DMS153 (cell line): ENCODE measurements at regions not wholly inside any gene's neighbourhood (a gene's known extent, or its start where the extent isn't known, plus 50 kb on each side); places are given as distances from the start of the nearest gene placed in this dataset.

Experiments used
- DNase-seq: peaks from one replicate; lab custom pipeline; 2025; lab: John Stamatoyannopoulos, UW

DNA sequence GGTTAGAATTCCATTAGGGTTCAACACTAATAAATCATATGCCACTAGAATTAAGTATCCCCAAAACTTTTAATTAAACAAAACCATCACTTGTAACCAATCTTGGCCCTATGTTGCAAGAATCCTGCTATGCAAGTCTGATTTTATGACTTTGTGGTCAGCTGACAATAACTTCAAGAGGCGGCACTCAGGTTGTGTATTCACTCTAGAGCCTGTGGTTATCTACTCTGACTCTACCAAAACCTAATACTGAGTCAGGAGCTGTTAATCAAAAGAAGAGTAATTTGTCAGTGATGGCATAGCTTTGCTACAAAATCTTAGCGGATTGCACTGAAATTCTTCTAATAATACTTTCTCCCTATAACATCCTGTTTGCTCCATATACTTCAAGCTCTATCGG lies 253.7 kb downstream of the AASDHPPT start:
- DNase-seq, result no peak

DNA sequence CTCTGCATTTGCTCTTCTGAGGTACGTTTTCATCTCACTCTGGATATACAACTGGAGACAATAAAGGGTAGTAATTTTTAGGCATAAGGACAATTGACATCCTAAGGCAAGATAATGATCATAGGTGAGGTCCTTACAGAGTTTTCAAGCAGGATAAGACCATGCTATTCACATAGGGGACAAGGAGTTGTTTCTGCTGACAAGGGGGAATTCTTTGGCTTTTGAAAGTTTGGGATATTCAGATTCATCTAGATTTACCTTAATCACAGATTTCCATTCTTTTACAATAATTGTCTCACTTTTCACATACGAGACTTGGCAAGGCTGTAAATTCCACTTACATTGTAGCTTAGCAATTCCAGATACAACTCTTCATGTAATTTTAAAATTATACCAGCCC lies 256.2 kb downstream of the AASDHPPT start:
- DNase-seq, result no peak

DNA sequence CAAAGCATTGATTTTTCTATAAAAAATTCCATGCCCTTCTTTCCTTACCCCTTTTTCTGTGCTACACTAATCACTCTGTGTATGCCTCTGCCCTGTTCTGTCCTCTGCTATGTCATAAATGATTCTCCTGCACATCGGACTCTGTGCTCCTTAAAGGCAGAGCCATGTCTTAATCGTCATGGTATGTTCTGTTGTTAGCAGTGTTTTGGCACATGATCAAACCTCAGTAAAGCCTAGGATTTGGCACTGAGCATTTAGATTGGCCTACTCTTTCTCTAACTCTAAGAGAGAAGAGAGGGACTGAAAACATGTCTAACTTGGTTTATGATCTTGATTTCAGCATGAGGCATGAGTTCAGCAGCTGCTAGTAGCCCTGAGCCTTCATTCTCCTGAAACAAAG lies 266.9 kb downstream of the AASDHPPT start:
- DNase-seq, result no peak

DNA sequence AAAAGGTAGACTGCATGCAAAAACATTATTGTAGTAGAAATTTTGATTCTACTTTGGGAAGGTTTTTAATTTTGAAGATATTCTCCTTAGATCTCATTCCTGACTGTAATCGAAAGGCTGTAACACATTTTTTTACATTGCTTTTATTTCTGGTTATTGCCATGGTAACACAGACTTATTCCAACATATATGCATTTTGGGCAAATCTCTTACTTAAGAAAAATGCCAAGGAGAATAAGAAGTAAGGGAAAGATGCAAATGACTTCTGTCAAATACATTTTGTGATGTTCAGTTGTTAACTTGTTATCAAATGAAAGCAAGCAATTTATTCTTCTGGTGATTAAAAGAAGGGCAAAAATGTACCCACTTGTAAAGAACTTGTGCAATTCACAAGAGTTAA lies 267.5 kb downstream of the AASDHPPT start:
- no peak for DNase-seq

DNA sequence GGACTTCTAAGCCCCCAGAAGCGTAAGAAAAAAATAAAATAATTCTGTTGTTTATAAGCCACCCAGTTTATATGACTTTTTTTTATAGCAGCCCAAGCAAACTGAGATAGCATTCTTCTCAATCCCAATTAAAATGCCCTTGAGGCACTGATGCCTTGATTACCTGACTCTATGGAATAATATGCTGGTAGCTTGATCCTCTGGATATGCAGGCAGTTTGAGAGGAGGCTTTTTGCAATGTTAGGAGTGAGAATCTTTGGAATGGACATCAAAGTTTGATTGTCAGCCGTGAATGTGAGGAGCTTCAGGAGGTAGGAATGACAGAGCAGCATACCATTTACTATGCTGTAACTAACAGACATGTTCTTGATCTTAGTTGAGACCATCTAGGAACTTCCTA lies 275.6 kb downstream of the AASDHPPT start:
- DNase-seq, result no peak

DNA sequence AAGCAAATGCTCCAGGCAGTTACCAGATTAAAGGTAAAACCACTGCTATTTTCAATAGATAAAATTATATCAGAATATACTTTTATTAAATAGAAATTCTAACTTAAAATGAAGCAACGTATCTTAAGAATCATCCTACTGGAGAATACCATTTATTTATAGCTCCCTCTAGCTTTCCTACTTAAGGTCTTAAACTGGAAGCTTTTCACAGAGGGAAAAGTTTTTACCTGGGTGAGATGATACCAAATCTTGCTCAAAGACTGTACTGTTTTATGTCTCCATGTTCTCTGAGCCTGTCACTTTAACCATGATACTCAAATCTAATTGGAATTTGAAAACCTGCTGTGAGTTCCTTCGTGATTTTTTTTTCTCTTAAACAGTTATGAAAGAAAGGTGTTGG lies 291.8 kb downstream of the AASDHPPT start:
- DNase-seq, result no peak

DNA sequence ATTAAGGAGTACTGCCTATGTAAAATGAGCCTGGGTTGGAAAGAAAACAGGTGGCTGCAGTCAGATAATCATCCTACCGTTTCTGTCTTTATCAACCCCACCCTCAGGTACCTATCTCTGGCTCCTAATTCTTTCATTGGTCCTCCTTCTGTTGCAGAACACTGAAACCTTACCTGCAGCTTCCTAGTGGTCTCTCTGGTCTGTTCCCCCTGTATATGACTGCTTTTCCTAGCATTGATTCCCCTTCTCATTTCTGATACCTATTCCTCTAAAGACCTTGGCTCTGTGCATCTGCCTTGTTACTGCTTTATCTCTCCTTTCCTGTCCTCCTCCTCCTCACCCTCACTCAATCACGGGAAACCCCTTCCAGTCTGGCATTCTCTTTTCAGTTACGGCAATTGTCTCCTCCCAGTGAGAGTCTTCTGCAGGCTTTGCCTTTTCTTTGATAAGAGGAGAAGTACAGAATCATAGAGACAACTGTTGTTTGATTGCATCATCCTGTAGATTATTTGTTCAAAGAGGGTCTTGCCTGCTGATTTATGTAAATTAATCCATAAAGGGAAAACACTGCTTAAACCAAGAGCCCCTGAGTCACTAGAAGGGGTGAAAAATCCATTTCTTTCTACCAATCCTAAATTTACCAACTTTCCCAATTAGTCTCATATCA lies 301.2 kb downstream of the AASDHPPT start:
- no peak for DNase-seq

DNA sequence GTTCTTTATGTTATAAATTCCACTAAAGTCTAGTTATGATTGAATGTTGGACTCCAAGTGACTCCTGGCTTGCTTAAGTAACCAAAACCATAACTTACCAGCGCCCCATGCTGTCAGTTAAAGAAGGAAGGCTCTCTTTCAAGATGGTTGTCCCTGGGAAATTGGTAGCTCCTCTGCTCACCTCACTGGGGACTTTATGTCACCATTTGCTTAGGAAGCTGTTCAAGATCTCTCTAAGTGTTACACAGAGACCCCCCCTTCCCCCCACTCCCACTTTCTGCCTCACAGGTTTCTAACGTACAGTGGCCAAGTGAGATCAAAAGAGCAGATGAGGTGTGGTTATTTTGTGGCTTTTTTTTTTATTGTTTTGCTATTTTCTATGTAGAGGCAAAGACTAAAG lies 301.8 kb downstream of the AASDHPPT start:
- no peak for DNase-seq

DNA sequence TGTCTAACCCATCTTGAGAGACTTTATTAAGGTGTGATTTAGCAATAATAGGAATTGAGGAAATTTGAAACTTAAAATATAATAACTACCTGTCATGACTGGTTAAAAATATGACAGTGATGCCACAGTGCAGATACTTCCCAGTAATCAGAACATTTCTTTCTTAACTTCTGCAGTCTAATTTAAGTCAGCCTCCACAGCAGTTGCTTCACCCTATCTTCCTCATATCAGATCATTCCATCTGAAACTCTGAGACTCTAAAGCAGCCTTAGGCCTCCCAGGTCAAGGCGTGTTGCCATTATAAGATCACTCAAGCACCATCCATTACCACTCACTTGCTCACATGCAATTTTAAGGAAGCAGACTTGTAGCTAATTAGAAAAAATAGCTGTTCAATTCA lies 302.2 kb downstream of the AASDHPPT start:
- DNase-seq, result no peak

DNA sequence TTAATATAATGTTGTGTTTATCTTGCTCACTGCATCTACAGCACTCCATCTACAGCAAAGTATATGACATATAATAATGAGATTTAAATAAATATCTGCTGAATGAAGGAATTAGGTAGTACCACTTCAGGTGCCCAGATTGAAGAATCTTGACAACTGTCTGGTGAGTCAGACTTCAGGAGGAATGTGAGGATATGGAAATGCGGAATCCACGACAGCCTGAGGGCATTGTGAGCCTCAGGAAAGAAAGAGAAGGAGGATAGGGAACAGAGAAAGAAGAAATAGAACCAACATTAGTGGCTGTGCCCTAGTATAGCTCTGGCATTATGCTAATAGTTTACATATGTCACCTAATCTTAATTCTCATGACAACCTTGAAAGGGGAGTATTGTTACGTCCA lies 304.4 kb downstream of the AASDHPPT start:
- DNase-seq, result no peak

DNA sequence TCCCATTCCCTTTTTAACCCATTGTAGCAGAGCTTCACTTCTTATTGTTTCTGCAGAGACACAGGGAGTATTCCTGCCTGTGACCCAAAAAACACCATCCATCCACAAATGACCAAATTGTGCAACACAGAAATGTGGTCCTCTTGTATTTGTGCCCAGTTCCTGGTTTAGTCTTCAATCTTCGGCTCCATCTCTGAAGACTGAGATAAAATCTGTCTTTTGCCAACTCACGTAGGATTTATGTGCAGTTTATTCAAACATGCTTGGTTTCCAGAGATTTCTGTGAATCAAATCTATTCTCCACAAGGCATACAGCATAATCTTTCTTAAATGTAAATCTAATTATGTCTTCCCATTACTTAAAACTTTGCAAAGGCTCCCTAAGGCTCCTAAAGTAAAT lies 307.0 kb downstream of the AASDHPPT start:
- DNase-seq, result no peak

DNA sequence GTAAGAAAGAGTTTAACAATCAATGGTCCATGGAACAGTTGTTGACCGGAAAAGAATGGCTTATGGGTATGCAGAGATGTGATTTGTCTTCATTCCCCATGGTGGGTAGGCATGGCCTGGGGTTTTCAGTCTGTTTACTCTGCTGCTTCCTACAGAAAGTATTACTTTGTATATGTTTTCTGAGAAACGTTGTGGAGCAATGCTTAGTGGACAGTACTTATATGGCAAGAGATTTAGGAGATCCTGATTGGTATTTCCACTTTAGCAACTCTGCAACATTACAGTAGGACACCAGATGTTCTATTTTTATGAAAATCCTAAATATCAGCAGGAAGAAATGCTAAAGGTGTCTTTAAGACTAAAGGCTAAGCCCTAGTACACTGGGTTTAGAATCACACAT lies 309.1 kb downstream of the AASDHPPT start:
- DNase-seq, result no peak

DNA sequence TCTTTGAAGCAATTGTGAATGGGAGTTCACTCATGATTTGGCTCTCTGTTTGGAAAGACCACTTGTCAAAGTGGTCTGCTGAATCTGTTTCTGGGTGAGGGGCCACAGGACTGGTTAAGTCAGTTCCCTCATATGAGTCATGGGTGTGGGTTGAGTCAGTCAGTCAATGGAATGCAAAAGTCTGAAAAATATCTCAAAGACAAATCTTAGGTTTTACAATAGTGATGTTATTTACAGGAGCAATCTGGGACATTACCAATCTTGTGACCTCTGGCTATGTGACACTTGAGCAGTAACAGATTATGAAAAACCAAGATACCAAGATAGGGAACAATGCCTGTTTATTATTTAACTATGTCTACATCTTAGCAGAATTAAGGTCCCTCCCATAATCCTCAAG lies 311.6 kb downstream of the AASDHPPT start:
- no peak for DNase-seq

DNA sequence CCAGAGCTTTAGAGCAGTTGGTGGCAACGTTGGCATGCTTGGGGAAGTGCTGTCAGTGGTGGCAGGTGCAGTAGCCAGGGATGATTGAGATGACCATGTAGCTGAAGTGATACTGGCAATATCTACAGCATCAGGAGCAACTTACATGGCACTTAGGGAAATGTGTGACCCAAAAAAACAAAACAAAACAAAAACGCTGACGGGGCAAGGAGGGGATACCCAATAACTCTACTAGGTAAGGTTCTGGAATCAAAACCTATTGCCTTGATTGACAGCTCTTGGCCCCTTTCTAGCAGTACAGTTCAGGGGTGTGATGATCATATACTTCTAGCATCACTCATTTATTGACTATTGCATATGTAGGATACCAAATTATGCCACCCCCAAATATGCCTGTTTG lies 312.6 kb downstream of the AASDHPPT start:
- DNase-seq, result no peak

DNA sequence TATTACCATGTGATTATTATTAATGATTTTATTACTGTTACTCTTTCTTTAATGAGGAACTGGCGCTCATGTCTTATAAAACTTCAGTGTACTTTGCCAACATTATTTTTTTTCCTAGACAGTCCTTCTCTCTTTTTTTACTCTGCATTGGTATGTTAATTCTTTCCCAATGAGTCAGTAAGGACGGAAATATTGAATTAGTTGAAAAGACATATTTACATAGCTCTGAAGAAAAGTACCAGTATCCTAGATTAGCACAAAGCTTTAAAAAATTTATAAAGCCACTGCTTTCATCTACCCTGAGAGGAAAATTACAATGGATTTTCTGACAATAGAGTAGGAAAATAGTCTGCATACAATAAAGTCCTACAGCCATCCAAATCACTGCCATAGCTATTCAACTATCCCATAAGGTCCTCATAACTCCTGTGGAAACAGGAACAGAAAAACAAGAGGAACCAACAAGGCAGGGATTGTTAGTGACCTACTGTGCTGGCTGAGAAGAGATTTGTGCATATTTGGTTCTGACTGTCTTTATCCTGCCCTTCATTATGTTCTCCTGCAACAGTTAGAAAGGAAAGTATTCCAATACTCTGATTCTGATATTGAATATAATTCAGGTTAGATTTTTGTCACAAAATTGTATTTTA lies 314.4 kb downstream of the AASDHPPT start:
- DNase-seq, result no peak

DNA sequence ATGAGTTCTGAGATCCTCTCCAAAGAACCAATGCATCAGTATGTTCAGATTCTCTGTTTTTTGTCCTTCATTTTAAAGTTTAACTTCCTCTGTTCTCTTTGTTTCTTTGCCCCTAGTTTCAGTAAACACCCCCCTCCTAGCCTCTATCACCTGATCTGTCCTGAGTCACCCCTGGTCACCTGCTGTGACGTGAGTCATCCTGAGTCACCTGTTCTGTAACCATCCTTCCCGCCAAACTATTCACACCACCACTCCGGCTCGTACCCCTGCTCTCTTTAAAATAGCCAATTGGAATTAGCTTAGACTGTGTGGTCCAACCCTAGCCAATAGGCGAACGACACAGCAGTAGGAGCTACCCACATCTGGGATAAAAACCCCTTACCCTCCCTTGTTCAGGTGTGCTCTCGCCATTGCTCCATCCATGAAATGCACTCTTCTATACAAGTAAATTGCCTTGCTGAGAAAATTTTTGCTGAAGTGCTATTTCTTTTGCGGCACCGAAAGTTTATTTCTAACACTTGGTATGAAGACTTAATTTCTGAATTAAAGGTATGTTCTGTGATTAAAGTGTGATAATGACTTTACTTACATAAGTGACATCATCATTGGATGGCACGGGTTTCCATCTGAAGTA lies 318.4 kb downstream of the AASDHPPT start:
- no peak for DNase-seq

DNA sequence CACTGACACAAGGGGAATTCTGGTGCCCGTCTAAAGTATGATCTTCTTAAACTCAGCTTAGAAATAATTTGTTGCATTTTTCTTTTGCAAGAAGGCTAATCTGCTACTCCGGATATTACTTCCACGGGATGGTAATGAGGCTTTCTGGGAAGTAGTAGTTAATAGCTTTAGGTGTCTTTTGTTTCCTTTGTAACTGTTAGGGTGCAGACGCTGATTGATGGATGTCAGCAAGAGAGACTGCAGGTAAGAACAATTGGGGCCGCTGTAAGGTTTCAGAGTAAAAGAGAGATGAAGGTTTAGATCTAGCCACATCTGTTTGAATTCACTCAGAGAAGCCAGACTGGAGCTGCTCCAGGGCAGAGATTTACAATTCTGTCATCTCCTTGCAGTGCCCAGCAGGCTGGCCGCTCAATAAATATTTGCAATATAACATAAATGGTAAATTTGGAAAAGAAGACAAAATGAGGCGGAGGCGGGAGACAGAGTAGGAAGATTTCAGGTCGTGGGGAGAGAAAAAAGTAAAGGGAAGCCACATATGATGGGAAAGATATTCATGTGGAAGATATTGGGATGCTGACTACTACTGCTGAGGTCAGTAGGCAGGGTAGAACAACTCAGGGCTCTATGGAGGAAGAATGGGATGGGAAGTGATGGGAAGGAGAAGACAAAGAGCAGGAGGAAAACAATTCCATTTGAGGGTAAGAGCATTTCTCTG lies 320.5 kb downstream of the AASDHPPT start:
- no peak for DNase-seq

DNA sequence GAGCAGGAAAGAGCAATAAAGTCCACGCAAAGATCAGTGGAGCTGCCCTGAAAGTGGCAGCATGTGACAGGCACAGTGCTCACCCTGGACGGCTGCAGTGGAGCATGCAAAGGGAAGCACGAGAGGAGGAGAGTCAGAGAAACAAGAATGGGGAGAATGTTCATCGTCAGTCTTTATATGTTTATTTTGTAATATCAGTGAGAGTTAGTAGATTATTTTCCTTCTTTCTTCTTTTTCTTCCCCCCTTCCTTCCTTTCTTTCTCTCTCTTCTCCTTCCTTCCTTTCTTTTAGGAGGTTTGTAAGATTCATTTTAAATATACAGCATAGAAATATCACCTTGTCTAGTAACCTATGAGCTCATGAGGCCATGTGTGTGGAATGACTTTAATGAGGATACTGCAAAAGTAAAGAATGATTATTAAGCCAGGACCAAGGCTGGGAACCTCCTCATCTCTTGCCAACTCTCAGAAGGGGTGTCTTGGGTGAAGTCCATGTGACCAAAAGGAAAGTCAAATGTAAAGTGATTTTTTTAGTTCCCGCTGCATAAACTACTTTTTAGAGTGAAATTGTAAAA lies 321.1 kb downstream of the AASDHPPT start:
- no peak for DNase-seq

DNA sequence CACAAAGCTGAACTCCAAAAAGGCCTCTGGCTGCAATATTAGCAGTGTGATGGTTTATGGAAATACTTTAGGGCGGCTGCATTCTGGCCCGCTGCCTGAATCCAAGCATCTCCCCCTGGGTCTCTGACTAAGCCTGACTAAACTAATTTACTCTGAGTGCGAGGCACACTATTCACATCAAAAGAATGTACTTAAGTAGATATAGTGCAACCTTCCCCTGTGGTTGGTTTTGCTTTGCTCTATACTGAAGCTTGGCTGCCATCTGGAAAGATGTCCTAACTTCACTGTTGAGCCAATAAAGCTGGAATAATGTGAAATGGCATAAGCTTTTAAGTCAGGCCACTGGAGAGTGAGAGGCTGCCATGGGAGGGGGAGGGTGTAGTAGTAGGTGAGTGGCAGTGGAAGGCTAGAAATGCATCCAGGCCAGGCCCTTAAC lies 321.6 kb downstream of the AASDHPPT start:
- DNase-seq, result no peak

DNA sequence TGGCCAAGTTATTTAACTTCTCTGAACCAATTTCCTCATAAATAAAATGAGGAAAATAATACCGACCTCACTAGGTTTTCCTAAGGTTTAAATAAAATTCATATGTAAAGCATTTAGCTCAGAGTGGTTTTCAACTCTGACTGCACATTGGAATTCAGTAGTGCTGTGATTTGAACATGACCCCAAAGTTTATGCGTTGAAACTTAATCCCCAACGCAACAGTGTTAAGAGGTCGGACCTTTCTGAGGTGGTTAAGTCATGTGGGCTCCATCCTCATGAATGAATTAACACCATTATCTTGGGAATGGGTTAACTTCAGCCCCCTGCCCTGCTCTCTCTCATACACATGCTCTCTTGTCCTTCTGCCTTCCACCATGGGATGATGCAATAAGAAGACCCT lies 322.2 kb downstream of the AASDHPPT start:
- no peak for DNase-seq

DNA sequence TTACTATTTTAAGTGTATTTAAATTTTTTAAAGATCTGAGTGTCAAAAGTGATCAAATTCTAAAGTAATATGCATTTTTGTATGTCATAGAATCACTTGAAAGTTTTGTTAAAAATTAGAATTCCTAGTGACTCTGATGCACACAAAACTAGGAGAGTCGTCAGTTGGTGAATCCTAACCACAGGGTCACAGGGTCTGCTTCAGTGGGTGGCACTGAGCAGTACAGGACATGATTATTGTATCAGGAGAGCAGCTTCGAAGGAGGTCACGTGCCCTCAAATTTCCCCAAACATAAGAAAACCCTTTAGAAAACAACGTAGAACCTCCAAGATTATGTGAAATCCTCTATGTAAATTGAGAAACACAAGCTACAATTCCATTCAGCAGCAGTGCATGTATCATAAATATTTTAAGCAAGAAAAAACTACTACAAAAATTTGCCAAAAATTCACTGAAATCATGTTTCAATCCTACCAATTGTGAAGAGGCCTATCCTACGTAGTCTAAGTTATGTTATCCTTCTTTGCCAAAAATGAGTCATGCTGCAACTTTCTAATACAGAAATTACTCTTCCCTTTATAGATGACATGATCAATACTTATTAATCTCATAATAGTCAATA lies 323.6 kb downstream of the AASDHPPT start:
- DNase-seq, result no peak

DNA sequence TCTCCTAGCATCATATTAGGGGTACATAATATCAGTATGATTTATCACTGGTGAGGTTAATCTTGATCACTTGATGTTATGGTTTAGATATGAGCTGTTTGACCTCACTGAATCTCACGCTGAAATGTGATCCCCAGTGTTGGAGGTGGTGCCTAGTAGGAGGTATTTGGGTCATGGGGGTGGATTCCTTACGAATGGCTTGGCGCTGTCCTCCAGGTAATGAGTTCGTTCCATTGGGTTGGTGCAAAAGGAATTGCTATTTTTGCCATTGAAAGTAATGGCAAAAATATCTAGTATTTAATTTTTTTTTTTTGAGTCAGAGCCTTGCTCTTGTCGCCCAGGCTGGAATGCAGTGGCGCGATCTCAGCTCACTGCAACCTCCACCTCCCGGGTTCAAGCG lies 326.3 kb downstream of the AASDHPPT start:
- no peak for DNase-seq
